Retinal pigment epithelial cell (primary cell): ENCODE measurements at regions not wholly inside any gene's neighbourhood (a gene's known extent, or its start where the extent isn't known, plus 50 kb on each side); places are given as distances from the start of the nearest gene placed in this dataset.
"Not testable (repeated sequence)": the region's sequence is repeated elsewhere in the genome, so short reads cannot be mapped to it uniquely, and the experiment has no call there.

Experiments
- DNase-seq: peaks from one replicate; pipeline ENCODE4 v3.0.0-alpha.2; 2010; ENCODE audit warnings: low read depth
- H3K4me3 ChIP-seq: 2 replicates; pipeline ENCODE4 v1.5.1; 2011; ENCODE audit warnings: mild to moderate bottlenecking, low read length, control low read depth, moderate library complexity
- TF ChIP-seq, protein P1 (sequence below): conservative IDR thresholded peaks from 2 replicates; pipeline ENCODE4 v1.5.1; 2011; ENCODE audit warnings: low read depth, low read length, control low read depth, inconsistent platforms

DNA sequence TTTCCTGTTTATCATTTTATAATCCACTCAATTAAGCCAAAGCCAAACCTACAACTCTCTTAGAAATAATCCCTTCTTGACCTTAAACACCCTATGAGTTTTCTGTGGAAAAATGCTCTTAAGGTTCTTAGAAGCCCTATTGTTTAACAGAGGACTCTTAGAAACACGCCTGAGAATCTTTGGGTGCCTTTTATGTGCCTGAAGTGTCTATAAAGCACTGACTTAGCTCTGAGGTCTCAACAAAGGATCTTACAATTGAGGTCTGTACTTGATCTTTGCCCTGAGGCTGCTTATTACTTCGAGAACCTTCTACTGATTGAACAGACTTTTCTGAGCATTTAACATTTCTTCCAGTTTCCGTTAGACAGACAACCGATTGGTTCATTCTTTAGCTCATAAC is 353.3 kb upstream of the SORCS1 start:
- TF ChIP-seq, protein P1, sequence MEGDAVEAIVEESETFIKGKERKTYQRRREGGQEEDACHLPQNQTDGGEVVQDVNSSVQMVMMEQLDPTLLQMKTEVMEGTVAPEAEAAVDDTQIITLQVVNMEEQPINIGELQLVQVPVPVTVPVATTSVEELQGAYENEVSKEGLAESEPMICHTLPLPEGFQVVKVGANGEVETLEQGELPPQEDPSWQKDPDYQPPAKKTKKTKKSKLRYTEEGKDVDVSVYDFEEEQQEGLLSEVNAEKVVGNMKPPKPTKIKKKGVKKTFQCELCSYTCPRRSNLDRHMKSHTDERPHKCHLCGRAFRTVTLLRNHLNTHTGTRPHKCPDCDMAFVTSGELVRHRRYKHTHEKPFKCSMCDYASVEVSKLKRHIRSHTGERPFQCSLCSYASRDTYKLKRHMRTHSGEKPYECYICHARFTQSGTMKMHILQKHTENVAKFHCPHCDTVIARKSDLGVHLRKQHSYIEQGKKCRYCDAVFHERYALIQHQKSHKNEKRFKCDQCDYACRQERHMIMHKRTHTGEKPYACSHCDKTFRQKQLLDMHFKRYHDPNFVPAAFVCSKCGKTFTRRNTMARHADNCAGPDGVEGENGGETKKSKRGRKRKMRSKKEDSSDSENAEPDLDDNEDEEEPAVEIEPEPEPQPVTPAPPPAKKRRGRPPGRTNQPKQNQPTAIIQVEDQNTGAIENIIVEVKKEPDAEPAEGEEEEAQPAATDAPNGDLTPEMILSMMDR, result no peak
- peak; percentile 39 for DNase-seq
- no peak overlapping the region for H3K4me3 ChIP-seq

DNA sequence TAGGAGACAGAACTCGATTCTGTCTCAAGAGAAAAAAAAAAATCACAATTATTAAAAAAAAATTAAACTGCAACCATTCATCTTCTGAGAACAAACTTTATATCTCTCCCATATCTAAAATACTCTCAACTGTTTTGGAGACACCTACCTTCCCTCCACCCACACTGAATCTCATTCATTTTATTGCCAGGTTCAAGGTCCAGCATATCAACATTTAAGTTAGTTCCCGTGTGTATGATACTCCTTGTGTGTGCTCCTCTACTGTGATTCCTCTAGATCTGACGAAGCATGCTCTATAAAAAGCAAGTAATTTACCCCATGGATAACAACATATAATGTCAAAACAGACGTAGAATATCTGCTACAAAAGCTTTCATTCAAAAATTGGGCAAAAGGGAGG is 351.8 kb upstream of the SORCS1 start:
- TF ChIP-seq, protein P1, result no peak
- H3K4me3 ChIP-seq, result no peak overlapping the region

DNA sequence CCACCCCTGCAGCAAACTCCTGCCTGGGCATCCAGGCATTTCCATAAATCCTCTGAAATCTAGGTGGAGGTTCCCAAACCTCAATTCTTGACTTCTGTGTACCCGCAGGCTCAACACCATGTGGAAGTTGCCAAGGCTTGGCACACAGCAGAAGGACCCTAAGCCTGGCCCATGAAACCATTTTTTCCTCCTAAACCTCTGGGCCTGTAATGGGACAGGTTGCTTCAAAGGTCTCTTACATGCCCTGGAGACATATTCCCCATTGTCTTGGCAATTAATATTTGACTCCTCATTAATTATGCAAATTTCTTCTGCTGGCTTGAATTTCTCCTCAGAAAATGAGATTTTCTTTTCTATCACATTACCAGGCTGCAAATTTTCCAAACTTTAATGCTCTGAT is 339.5 kb upstream of the SORCS1 start:
- not testable (repeated sequence) for DNase-seq, H3K4me3 ChIP-seq

More for the DNA sequence above, 351.8 kb upstream of the SORCS1 start:
- DNase-seq, result no peak

DNA sequence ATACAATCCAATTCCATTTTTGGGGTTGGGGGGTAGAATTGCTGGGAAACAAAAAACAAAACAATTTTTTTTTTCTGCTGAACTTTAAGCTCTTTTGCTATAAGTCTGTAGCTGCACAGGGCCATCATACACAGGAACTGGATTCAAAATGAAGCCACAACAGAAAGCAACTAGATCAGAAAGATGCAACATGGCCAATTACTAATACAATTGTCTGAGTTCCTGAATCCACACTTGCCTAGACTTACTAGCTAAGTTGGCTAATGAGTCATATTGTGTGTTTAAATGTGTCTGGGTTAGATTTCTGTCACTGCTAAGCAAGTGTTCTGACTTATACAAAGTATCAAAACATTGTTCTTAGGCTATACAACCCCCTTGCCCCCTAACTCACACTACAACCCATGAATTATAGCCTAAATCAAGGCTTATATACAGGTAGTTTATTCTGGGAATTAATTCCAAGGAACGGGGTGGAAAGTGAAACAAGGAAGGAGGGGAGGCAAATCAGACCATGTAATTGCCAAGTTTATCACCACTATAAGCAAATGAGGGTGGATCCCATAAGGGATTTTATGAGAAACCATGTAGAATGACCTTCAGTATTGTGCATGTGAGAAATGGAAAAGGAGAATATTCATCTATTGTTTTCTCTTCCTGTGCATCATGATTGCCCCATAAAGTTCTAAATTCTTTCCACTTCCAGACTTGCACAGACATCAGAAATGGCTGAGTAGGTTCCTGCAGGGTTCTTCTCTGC is 337.9 kb upstream of the SORCS1 start:
- no peak overlapping the region for H3K4me3 ChIP-seq
- DNase-seq, result no peak
- TF ChIP-seq, protein P1, result no peak

DNA sequence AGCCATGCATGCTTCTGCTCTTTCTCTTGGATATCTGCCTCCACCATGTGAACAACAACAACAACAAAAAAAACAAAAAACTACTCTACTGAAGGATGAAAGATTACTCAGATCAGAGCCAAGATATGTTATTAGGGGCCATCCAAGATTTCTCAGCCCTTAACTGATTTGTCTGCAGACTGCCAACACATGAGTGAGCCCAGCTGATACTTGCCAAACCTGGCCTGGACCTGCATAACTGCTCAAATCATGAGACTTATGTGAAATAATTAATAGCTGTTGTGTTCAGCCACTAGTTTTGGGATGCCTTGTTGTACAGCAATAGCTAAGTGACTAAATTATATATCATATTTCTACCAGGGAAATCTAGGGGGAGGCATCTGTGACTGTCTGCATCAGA is 334.5 kb upstream of the SORCS1 start:
- TF ChIP-seq, protein P1, result no peak
- no peak overlapping the region for H3K4me3 ChIP-seq
- no peak for DNase-seq

DNA sequence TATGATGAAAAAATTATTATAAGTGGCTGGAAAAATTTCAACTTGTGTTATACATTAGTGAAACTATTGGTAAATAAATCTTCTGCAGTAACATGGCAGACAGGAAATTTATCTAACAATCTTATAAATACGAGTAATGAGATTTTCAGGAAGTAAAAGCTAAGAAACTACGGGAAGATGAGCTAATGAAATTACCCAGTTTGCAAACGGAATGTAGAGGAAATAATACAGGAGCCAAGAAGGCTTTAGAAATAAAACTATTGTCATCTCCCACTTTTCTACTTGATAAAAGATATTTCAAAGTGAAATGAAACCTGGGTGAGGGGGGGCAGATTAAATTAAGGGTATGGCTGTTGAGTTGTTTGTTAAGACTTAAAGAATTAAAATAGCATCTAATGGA is 332.5 kb upstream of the SORCS1 start:
- no peak overlapping the region for H3K4me3 ChIP-seq
- no peak for DNase-seq
- TF ChIP-seq, protein P1, result no peak

DNA sequence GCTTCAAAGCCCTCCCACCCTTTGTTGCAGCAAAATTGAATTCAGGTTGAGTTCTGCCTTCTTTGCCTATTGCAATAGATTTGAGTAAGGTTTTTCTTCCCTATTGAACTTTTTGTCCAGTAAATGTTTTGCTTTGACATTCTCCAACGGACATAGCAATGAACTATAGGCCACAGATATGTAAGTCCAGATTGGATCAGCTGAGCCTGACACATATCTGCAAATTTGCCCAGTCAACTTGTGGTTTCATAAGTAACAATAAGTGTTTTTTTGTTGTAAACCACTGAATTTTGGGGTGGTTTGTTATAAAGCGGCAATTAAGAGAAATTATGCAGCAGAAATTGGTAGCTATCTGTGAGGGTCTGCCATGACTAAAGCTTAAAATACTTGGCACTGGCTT is 332.1 kb upstream of the SORCS1 start:
- TF ChIP-seq, protein P1, result no peak
- H3K4me3 ChIP-seq, result no peak overlapping the region
- peak; percentile 47 for DNase-seq
